K562 (cell line): ENCODE measurements at regions not wholly inside any gene's neighbourhood (a gene's known extent, or its start where the extent isn't known, plus 50 kb on each side); places are given as distances from the start of the nearest gene placed in this dataset.

Experiments
- BRF1 ChIP-seq: IDR thresholded peaks from 3 replicates; pipeline ENCODE4 v1.6.1; 2011; ENCODE audit warnings: borderline replicate concordance, mild to moderate bottlenecking; ENCODE audit not compliant: insufficient read length; ENCODE audit errors: extremely low read depth
- CBFA2T2 ChIP-seq: fragments of 450-650 bp; conservative IDR thresholded peaks from 2 replicates; pipeline ENCODE4 v1.6.1; 2017; ENCODE audit warnings: mild to moderate bottlenecking
- EGR1 ChIP-seq: fragments of 450-650 bp; conservative IDR thresholded peaks from 2 replicates; pipeline ENCODE4 v1.6.1; 2017; ENCODE audit warnings: mild to moderate bottlenecking
- FOSL1 ChIP-seq: fragments of 200-800 bp; sonication (Bioruptor generic); conservative IDR thresholded peaks from 2 replicates; pipeline ENCODE4 v1.6.1; 2016; ENCODE audit warnings: missing genetic modification characterization, missing compliant biosample characterization
- FOXM1 ChIP-seq, 2 experiments: fragments of 450-650 bp in 1 of 2; sonication (generic) in 1 of 2; formaldehyde crosslinking in 1 of 2; IDR thresholded peaks; 2 replicates each; pipeline versions ENCODE4 v1.6.1 to v1.9.0; 2017 to 2022; ENCODE audit warnings: low read depth in 2 of 2, mild to moderate bottlenecking in 2 of 2, missing genetic modification reagents in 1 of 2, moderate library complexity in 1 of 2
- GATAD2B ChIP-seq: fragments of 450-650 bp; IDR thresholded peaks from 2 replicates; pipeline ENCODE4 v1.6.1; 2017; ENCODE audit warnings: mild to moderate bottlenecking, borderline replicate concordance
- HEY1 ChIP-seq: fragments of 250-450 bp; sonication (Bioruptor Pico); IDR thresholded peaks from 2 replicates; pipeline ENCODE4 v1.5.0; 2020; ENCODE audit warnings: mild to moderate bottlenecking, moderate library complexity, borderline replicate concordance
- HINFP ChIP-seq: fragments of 450-650 bp; conservative IDR thresholded peaks from 2 replicates; pipeline ENCODE4 v1.6.1; 2016; ENCODE audit warnings: missing genetic modification characterization, low read depth, mild to moderate bottlenecking, control low read depth, missing compliant biosample characterization
- ID3 ChIP-seq, 2 experiments: fragments of 250-450 bp in 1 of 2; fragments of 450-650 bp in 1 of 2; sonication (Bioruptor Pico) in 1 of 2; IDR thresholded peaks; 2 replicates each; pipeline versions ENCODE4 v1.6.1 to v1.8.0; 2016 to 2021; ENCODE audit warnings: mild to moderate bottlenecking in 2 of 2, moderate library complexity in 2 of 2, missing compliant biosample characterization in 1 of 2, missing genetic modification characterization in 1 of 2
- KDM1A ChIP-seq, 2 experiments: fragments of 450-650 bp; IDR thresholded peaks; 2 replicates each; pipeline ENCODE4 v1.6.1; 2016; ENCODE audit warnings: mild to moderate bottlenecking in 2 of 2
- LARP7 ChIP-seq: fragments of 450-650 bp; IDR thresholded peaks from 2 replicates; pipeline ENCODE4 v1.6.1; 2016
- SAFB ChIP-seq: fragments of 200-400 bp; formaldehyde crosslinking; IDR thresholded peaks from 2 replicates; pipeline ENCODE4 v1.6.1; 2017; ENCODE audit warnings: low read depth, low read length, borderline replicate concordance
- SFPQ ChIP-seq: fragments of 200-400 bp; formaldehyde crosslinking; IDR thresholded peaks from 2 replicates; pipeline ENCODE4 v1.6.1; 2017; ENCODE audit warnings: mild to moderate bottlenecking, low read depth, low read length, moderate library complexity
- SRSF7 ChIP-seq: fragments of 200-400 bp; formaldehyde crosslinking; optimal IDR thresholded peaks from 2 replicates; pipeline ENCODE3; 2017; ENCODE audit warnings: mild to moderate bottlenecking, low read depth, low read length
- TGIF2 ChIP-seq: sonication (generic); formaldehyde crosslinking; IDR thresholded peaks from 2 replicates; pipeline ENCODE4 v1.8.1; 2022; ENCODE audit warnings: mild to moderate bottlenecking, missing genetic modification reagents, moderate library complexity
- ZNF347 ChIP-seq: fragments of 450-650 bp; formaldehyde crosslinking; IDR thresholded peaks from 2 replicates; pipeline ENCODE4 v1.4.0; 2020; ENCODE audit warnings: low read depth, mild to moderate bottlenecking, moderate library complexity
- ZNF511 ChIP-seq: sonication (generic); formaldehyde crosslinking; IDR thresholded peaks from 2 replicates; pipeline ENCODE4 v1.8.0; 2022; ENCODE audit warnings: mild to moderate bottlenecking, missing genetic modification reagents
- ZNF518B ChIP-seq: fragments of 250-450 bp; sonication (Bioruptor Pico); IDR thresholded peaks from 2 replicates; pipeline ENCODE4 v1.5.0; 2021; ENCODE audit warnings: mild to moderate bottlenecking, moderate library complexity
- ZNF583 ChIP-seq: fragments of 250-450 bp; sonication (Bioruptor Pico); IDR thresholded peaks from 2 replicates; pipeline ENCODE4 v1.4.0; 2020

- no peak for TF ChIP-seq SAFB
- no peak for TF ChIP-seq SRSF7
- TF ChIP-seq HEY1: no peak
- no peak for TF ChIP-seq ZNF518B
- TF ChIP-seq FOSL1 (tag): no peak
- TF ChIP-seq ZNF347: no peak
- peak; percentile 78 to 84 for TF ChIP-seq KDM1A (IDR thresholded peaks at IDR 0.05)
- TF ChIP-seq ZNF583 (CRISPR knock-in tag): no peak
- TF ChIP-seq BRF1: no peak
- TF ChIP-seq CBFA2T2: no peak
- no peak for TF ChIP-seq ID3 (CRISPR knock-in tag; IDR thresholded peaks at IDR 0.05)
- TF ChIP-seq ID3 (tag; IDR thresholded peaks at IDR 0.05): no peak
- no peak for TF ChIP-seq FOXM1 (IDR thresholded peaks at IDR 0.05; ENCODE audit: low read depth)
- TF ChIP-seq FOXM1 (CRISPR knock-in tag; IDR thresholded peaks at IDR 0.05; ENCODE audit: low read depth): no peak
- no peak for TF ChIP-seq TGIF2 (CRISPR knock-in tag)
- TF ChIP-seq LARP7: no peak
- no peak for TF ChIP-seq SFPQ
- TF ChIP-seq ZNF511: no peak
- TF ChIP-seq EGR1: no peak
- TF ChIP-seq HINFP: no peak
- TF ChIP-seq GATAD2B: no peak
These were observed 120.1 kb upstream of the FZD10 start (continued) for GRCh38 chr12:130041983-130042812.
